ENCODE measurements at regions not wholly inside any gene's neighbourhood (a gene's known extent, or its start where the extent isn't known, plus 50 kb on each side); places are given as distances from the start of the nearest gene placed in this dataset.

DNA sequence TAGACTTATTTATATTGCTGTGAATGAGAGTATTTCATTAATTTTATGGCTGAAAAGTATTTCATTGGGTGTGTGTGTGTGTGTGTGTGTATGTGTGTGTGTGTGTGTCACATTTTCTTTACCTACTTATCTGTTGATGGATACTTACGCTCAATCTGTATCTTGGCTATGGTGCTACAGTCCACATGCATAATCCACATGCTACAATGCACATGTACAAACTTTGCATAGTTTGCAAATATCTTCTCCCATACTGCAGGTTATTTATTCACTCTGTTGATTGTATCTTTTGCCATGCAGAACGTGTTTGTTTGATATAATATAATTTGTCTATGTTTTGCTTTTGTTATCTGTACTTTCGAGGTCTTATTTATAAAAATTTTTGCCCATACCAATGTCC lies 167.8 kb downstream of the RAB28 start:
- Mint-ChIP-seq H3K27ac (no peak overlapping the region), H3K36me3 (ENCODE audit: low read depth) (no peaks in the 10 kb centered on the region), H3K4me3 (no peak overlapping the region), H3K27me3 (no peaks in the 10 kb centered on the region), H3K4me1 (ENCODE audit: low read depth) (no peaks in the 10 kb centered on the region), H3K9me3 (peaks cover 14% of the 10 kb centered on the region)
- intact Hi-C loops (cut with micrococcal nuclease): no loop called here

GRCh38 chr4:13313856-13314255 lies 170.3 kb downstream of the RAB28 start:
- intact Hi-C loops (cut with micrococcal nuclease): no loop called here
- no peak overlapping the region for H3K27ac Mint-ChIP-seq
- no peak overlapping the region for H3K4me3 Mint-ChIP-seq
- no peaks in the 10 kb centered on the region for H3K36me3 Mint-ChIP-seq (ENCODE audit: low read depth)
- H3K9me3 Mint-ChIP-seq: no peaks in the 10 kb centered on the region
- H3K27me3 Mint-ChIP-seq: no peaks in the 10 kb centered on the region
- H3K4me1 Mint-ChIP-seq (ENCODE audit: low read depth): no peaks in the 10 kb centered on the region

GRCh38 chr4:13312264-13312663 lies 171.9 kb downstream of the RAB28 start:
- no peaks in the 10 kb centered on the region for H3K36me3 Mint-ChIP-seq (ENCODE audit: low read depth)
- intact Hi-C loops (cut with micrococcal nuclease): no loop called here
- H3K9me3 Mint-ChIP-seq: peaks cover 13% of the 10 kb centered on the region
- H3K4me1 Mint-ChIP-seq (ENCODE audit: low read depth): no peaks in the 10 kb centered on the region
- H3K27me3 Mint-ChIP-seq: no peaks in the 10 kb centered on the region
- H3K27ac Mint-ChIP-seq: no peak overlapping the region
- H3K4me3 Mint-ChIP-seq: no peak overlapping the region

DNA sequence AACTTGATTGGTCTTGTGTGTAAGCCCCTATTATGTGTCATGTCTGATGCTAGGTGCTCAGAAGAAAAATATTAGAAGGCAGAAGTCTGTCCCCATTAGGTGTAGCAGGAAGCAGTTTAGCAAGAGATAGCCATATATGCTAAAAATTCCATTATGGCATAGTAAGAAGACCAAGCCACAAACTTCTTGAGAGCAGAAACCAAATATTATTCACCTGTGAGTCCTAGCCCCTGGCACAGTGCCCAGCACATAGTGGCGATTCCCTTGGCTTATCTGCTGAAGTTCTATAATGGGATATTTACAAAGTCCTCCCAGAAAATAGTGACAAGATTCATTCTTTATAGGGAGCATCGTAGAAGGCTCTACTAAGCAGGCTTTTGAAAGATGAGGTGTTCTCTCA lies 174.4 kb downstream of the RAB28 start:
- H3K36me3 Mint-ChIP-seq (ENCODE audit: low read depth): no peaks in the 10 kb centered on the region
- peaks cover 37% of the 10 kb centered on the region for H3K9me3 Mint-ChIP-seq
- H3K4me1 Mint-ChIP-seq (ENCODE audit: low read depth): no peaks in the 10 kb centered on the region
- no peak overlapping the region for H3K4me3 Mint-ChIP-seq
- no peak overlapping the region for H3K27ac Mint-ChIP-seq
- H3K27me3 Mint-ChIP-seq: no peaks in the 10 kb centered on the region
- intact Hi-C loops (cut with micrococcal nuclease): no loop called here

DNA sequence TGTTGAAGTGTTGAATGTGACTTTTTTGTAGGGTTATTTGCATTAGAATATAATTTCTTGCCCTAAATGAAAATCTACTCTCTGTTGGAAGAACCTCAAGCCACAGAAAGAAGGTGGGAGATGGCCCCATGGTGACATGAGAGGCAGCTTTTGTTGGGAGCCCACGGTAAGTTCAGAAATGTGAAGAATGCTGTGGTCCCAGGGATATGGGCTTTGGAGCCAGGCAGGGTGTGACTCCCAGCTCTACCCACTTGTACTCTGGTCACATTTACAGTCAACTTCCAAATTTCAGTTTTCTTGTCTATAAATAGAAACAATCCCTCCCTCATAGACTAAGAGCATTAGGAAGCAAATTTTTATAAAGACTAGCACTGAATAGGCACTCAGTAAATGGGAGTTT lies 177.8 kb downstream of the RAB28 start:
- H3K9me3 Mint-ChIP-seq: peaks cover 50% of the 10 kb centered on the region

GRCh38 chr4:13302876-13303275 lies 181.3 kb downstream of the RAB28 start:
- H3K4me1 Mint-ChIP-seq (ENCODE audit: low read depth): no peaks in the 10 kb centered on the region
- H3K9me3 Mint-ChIP-seq: peaks cover 77% of the 10 kb centered on the region
- H3K27me3 Mint-ChIP-seq: no peaks in the 10 kb centered on the region
- no peak overlapping the region for H3K27ac Mint-ChIP-seq
- intact Hi-C loops (cut with micrococcal nuclease): no loop called here
- no peaks in the 10 kb centered on the region for H3K36me3 Mint-ChIP-seq (ENCODE audit: low read depth)
- no peak overlapping the region for H3K4me3 Mint-ChIP-seq

More for the DNA sequence above, 177.8 kb downstream of the RAB28 start:
- intact Hi-C loops (cut with micrococcal nuclease): no loop called here
- Mint-ChIP-seq H3K27me3 (no peaks in the 10 kb centered on the region), H3K4me1 (ENCODE audit: low read depth) (no peaks in the 10 kb centered on the region), H3K36me3 (ENCODE audit: low read depth) (no peaks in the 10 kb centered on the region), H3K27ac (no peak overlapping the region), H3K4me3 (no peak overlapping the region)

DNA sequence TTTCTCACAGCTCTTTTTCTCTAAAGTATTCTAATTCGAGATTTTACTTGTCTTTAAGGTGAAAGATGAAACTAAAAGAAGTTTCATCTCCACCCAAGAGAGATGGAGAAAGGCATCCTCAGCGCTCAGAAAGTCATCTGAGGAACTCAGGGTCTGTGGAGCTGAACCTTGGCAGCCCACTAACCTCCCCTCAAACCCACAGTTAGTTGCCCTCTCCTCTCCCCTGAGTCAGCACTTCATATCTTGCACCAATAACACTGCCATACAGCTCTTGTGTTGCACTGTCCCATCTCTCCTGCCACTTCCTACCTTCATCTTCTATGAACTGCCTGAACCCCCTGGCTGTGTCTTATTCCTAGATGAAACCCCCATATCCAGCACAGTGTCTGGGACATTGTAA lies 184.8 kb downstream of the RAB28 start:
- Mint-ChIP-seq H3K27me3 (no peaks in the 10 kb centered on the region), H3K36me3 (ENCODE audit: low read depth) (no peaks in the 10 kb centered on the region), H3K4me1 (ENCODE audit: low read depth) (no peaks in the 10 kb centered on the region), H3K27ac (no peak overlapping the region), H3K9me3 (peaks cover 61% of the 10 kb centered on the region), H3K4me3 (no peak overlapping the region)
- intact Hi-C loops (cut with micrococcal nuclease): no loop called here

GRCh38 chr4:13298655-13299054 lies 185.5 kb downstream of the RAB28 start:
- H3K27ac Mint-ChIP-seq: no peak overlapping the region
- peaks cover 55% of the 10 kb centered on the region for H3K9me3 Mint-ChIP-seq
- H3K4me1 Mint-ChIP-seq (ENCODE audit: low read depth): no peaks in the 10 kb centered on the region
- intact Hi-C loops (cut with micrococcal nuclease): no loop called here
- no peak overlapping the region for H3K4me3 Mint-ChIP-seq
- H3K36me3 Mint-ChIP-seq (ENCODE audit: low read depth): no peaks in the 10 kb centered on the region
- H3K27me3 Mint-ChIP-seq: no peaks in the 10 kb centered on the region

DNA sequence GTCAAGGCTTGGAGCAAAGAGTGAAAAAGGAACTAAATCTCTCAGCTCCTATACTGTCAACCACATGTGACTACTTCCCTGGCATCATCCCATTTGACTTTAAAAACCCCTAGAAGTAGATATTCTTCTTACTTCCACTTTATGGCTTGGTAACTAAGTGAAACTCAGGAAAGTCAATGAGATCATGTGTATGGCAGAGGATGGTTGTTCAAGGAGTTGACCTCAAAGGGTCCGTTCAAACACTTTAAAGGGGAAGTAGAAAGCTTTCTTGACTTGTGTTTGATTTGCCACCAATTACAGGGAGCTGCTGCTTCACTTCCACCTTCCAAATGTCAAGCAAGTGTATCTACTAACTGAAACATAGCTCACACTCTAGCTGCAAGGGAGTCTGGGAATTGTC lies 187.2 kb downstream of the RAB28 start:
- peaks cover 63% of the 10 kb centered on the region for H3K9me3 Mint-ChIP-seq
- H3K36me3 Mint-ChIP-seq (ENCODE audit: low read depth): no peaks in the 10 kb centered on the region
- no peaks in the 10 kb centered on the region for H3K27me3 Mint-ChIP-seq
- H3K4me1 Mint-ChIP-seq (ENCODE audit: low read depth): no peaks in the 10 kb centered on the region
- intact Hi-C loops (cut with micrococcal nuclease): no loop called here
- no peak overlapping the region for H3K27ac Mint-ChIP-seq
- no peak overlapping the region for H3K4me3 Mint-ChIP-seq

- Mint-ChIP-seq H3K9me3 (peaks cover 67% of the 10 kb centered on the region), H3K27ac (no peak overlapping the region), H3K27me3 (no peaks in the 10 kb centered on the region), H3K36me3 (ENCODE audit: low read depth) (no peaks in the 10 kb centered on the region), H3K4me1 (ENCODE audit: low read depth) (no peaks in the 10 kb centered on the region), H3K4me3 (no peak overlapping the region)
- intact Hi-C loops (cut with micrococcal nuclease): no loop called here
These were observed 189.1 kb downstream of the RAB28 start for GRCh38 chr4:13294961-13295605.

GRCh38 chr4:13292372-13292771 lies 191.8 kb downstream of the RAB28 start:
- Mint-ChIP-seq H3K36me3 (ENCODE audit: low read depth) (no peaks in the 10 kb centered on the region), H3K27ac (no peak overlapping the region), H3K4me3 (no peak overlapping the region), H3K4me1 (ENCODE audit: low read depth) (no peaks in the 10 kb centered on the region), H3K9me3 (peaks cover 63% of the 10 kb centered on the region), H3K27me3 (no peaks in the 10 kb centered on the region)
- intact Hi-C loops (cut with micrococcal nuclease): no loop called here

DNA sequence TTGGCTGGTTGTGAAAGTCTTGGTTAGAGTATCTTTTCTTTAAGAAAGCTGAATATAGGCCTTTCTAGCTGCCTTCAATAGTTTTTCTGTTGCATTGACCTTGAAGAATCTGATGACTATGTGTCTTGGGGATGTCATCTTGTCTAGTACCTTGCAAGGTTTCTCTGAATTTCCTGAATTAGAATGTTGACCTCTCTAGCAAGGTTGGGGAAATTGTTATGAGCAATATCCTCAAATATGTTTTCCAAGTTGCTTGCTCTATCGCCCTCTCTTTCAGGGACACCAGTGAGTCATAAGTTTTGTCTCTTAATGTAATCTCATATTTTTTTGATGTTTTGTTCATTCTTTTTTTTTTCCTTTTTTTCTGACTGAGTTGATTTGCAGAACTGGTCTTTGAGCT lies 194.7 kb downstream of the RAB28 start:
- H3K4me1 Mint-ChIP-seq (ENCODE audit: low read depth): no peaks in the 10 kb centered on the region
- no peaks in the 10 kb centered on the region for H3K36me3 Mint-ChIP-seq (ENCODE audit: low read depth)
- no peaks in the 10 kb centered on the region for H3K27me3 Mint-ChIP-seq
- intact Hi-C loops (cut with micrococcal nuclease): no loop called here
- H3K9me3 Mint-ChIP-seq: peaks cover 50% of the 10 kb centered on the region
- no peak overlapping the region for H3K27ac Mint-ChIP-seq
- no peak overlapping the region for H3K4me3 Mint-ChIP-seq

DNA sequence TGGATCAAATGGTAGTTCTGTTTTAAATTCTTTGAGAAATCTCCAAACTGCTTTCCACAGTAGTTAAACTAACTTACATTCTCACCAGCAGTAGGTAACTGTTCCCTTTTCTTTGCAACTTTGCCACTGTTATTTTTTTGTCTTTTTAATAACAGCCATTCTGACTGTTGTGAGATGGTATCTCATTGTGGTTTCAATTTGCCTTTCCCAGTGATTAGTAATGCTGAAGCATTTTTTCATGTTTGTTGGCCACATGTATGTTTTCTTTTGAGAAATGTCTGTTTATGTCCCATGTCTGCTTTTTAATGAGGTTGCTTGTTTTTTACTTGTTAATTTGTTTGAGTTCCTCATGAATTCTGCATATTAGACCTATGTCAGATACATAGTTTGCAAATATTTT lies 198.8 kb downstream of the RAB28 start:
- no peaks in the 10 kb centered on the region for H3K27me3 Mint-ChIP-seq
- intact Hi-C loops (cut with micrococcal nuclease): no loop called here
- H3K4me3 Mint-ChIP-seq: no peak overlapping the region
- no peaks in the 10 kb centered on the region for H3K36me3 Mint-ChIP-seq (ENCODE audit: low read depth)
- H3K9me3 Mint-ChIP-seq: peaks cover 45% of the 10 kb centered on the region
- H3K27ac Mint-ChIP-seq: no peak overlapping the region
- no peaks in the 10 kb centered on the region for H3K4me1 Mint-ChIP-seq (ENCODE audit: low read depth)

DNA sequence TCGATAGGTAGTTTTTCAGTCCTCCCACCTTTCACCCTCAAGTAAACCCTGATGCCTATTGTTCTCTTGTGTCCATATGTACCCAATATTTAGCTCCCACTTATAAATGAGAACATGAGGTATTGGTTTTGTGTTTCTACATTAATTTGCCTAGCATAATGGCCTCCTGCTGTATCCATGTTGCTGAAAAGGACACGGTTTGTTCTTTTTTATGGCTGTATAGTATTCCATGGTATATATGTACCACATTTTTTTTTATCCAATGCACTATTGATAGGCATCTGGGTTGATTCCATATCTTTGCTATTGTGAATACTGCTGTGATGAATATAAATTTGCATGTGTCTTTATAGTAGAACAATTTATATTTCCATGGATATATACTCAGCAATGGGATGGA lies 199.2 kb downstream of the RAB28 start:
- Mint-ChIP-seq H3K4me1 (ENCODE audit: low read depth) (no peaks in the 10 kb centered on the region), H3K4me3 (no peak overlapping the region), H3K36me3 (ENCODE audit: low read depth) (no peaks in the 10 kb centered on the region), H3K27ac (no peak overlapping the region), H3K9me3 (peaks cover 41% of the 10 kb centered on the region), H3K27me3 (no peaks in the 10 kb centered on the region)
- intact Hi-C loops (cut with micrococcal nuclease): no loop called here

- H3K27me3 Mint-ChIP-seq: no peaks in the 10 kb centered on the region
- peaks cover 48% of the 10 kb centered on the region for H3K9me3 Mint-ChIP-seq
- H3K27ac Mint-ChIP-seq: no peak overlapping the region
- no peak overlapping the region for H3K4me3 Mint-ChIP-seq
- intact Hi-C loops (cut with micrococcal nuclease): no loop called here
- H3K36me3 Mint-ChIP-seq (ENCODE audit: low read depth): no peaks in the 10 kb centered on the region
- no peaks in the 10 kb centered on the region for H3K4me1 Mint-ChIP-seq (ENCODE audit: low read depth)
These were observed 207.8 kb downstream of the RAB28 start for GRCh38 chr4:13276357-13276756.
